GM23338 (cell line): ENCODE measurements at regions not wholly inside any gene's neighbourhood (a gene's known extent, or its start where the extent isn't known, plus 50 kb on each side); places are given as distances from the start of the nearest gene placed in this dataset.

Experiments used
- ATAC-seq: fragments of 200-7000 bp; cut with Tn5 transposase; 3 replicates; pipeline ENCODE4 v1.9.1; 2020
- DNase-seq: peaks from one replicate; pipeline ENCODE4 v3.0.0-alpha.2; 2015; ENCODE audit warnings: low spot score
- H2AFZ ChIP-seq: fragments of 200-600 bp; sonication (generic); 2 replicates; pipeline ENCODE4 v1.8.0; 2016; ENCODE audit warnings: antibody characterized with exemption, mild to moderate bottlenecking, moderate library complexity
- H3F3A ChIP-seq: fragments of 200-600 bp; sonication (generic); replicated peaks from 2 replicates; pipeline ENCODE4 v1.8.0; 2017; ENCODE audit warnings: antibody characterized with exemption, mixed run types, low read depth
- H3K27ac ChIP-seq: fragments of 200-600 bp; sonication (generic); 2 replicates; pipeline ENCODE4 v1.6.1; 2016; ENCODE audit warnings: low read depth
- H3K27me3 ChIP-seq: fragments of 200-600 bp; sonication (generic); 2 replicates; pipeline ENCODE4 v1.8.0; 2016; ENCODE audit warnings: mild to moderate bottlenecking, mixed run types, moderate library complexity; ENCODE audit not compliant: insufficient read depth
- H3K36me3 ChIP-seq: fragments of 200-600 bp; sonication (generic); 2 replicates; pipeline ENCODE4 v1.8.0; 2016; ENCODE audit warnings: mild to moderate bottlenecking; ENCODE audit not compliant: insufficient read depth
- H3K4me1 ChIP-seq: fragments of 200-600 bp; sonication (generic); 2 replicates; pipeline ENCODE4 v1.8.0; 2016; ENCODE audit warnings: mild to moderate bottlenecking, moderate library complexity; ENCODE audit not compliant: insufficient read depth
- H3K4me2 ChIP-seq: fragments of 200-600 bp; sonication (generic); 2 replicates; pipeline ENCODE4 v1.7.1; 2017; ENCODE audit warnings: mixed run types
- H3K4me3 ChIP-seq: fragments of 200-600 bp; sonication (generic); 2 replicates; pipeline ENCODE4 v1.6.1; 2016; ENCODE audit warnings: mixed run types
- H3K79me2 ChIP-seq: fragments of 200-600 bp; sonication (generic); replicated peaks from 2 replicates; pipeline ENCODE4 v1.8.0; 2017; ENCODE audit warnings: mild to moderate bottlenecking; ENCODE audit not compliant: insufficient read depth
- H3K9me2 ChIP-seq: fragments of 200-600 bp; sonication (generic); 2 replicates; pipeline ENCODE4 v1.8.0; 2017; ENCODE audit not compliant: insufficient read depth
- H4K20me1 ChIP-seq: fragments of 200-600 bp; sonication (generic); replicated peaks from 2 replicates; pipeline ENCODE4 v1.8.0; 2017; ENCODE audit warnings: mild to moderate bottlenecking; ENCODE audit not compliant: insufficient read depth
- H3K27ac Mint-ChIP-seq: 2 replicates; pipeline ENCODE4 v1.8.0; 2020; ENCODE audit warnings: inconsistent platforms, mild to moderate bottlenecking, moderate library complexity, mixed read lengths
- H3K27me3 Mint-ChIP-seq: 3 replicates; pipeline ENCODE4 v1.8.0; 2022; ENCODE audit warnings: low read depth, mild to moderate bottlenecking, moderate library complexity, mixed read lengths, inconsistent platforms; ENCODE audit not compliant: insufficient read depth, poor library complexity
- H3K36me3 Mint-ChIP-seq: 3 replicates; pipeline ENCODE4 v1.8.0; 2021; ENCODE audit warnings: low read depth, mild to moderate bottlenecking, inconsistent platforms, moderate library complexity, mixed read lengths
- H3K4me1 Mint-ChIP-seq: 3 replicates; pipeline ENCODE4 v1.8.0; 2020; ENCODE audit warnings: mild to moderate bottlenecking, inconsistent platforms, mixed read lengths
- H3K4me3 Mint-ChIP-seq: 3 replicates; pipeline ENCODE4 v1.8.0; 2021; ENCODE audit warnings: moderate library complexity, mild to moderate bottlenecking, inconsistent platforms, mixed read lengths
- H3K9me3 Mint-ChIP-seq: 3 replicates; pipeline ENCODE4 v1.8.0; 2020; ENCODE audit warnings: moderate library complexity, mild to moderate bottlenecking, inconsistent platforms, mixed read lengths
- CREB1 ChIP-seq: fragments of 250-450 bp; sonication (Bioruptor Pico); IDR thresholded peaks from 2 replicates; pipeline ENCODE4 v1.5.0; 2020; ENCODE audit warnings: low read depth, mild to moderate bottlenecking, moderate library complexity
- CTCF ChIP-seq, 2 experiments: fragments of 200-600 bp in 1 of 2; sonication (generic) in 1 of 2; conservative IDR thresholded peaks; 2 replicates each; pipeline versions ENCODE4 v1.5.1 to v1.6.1; 2016 to 2017; ENCODE audit warnings: antibody characterized with exemption in 2 of 2, low read depth in 2 of 2, mild to moderate bottlenecking in 2 of 2, moderate library complexity in 1 of 2
- ETS1 ChIP-seq: IDR thresholded peaks from 2 replicates; pipeline ENCODE4 v1.6.1; 2016; ENCODE audit warnings: antibody characterized with exemption
- EZH2 ChIP-seq: fragments of 200-600 bp; sonication (generic); IDR thresholded peaks from one replicate; pipeline ENCODE4 v1.8.0; 2017; ENCODE audit warnings: antibody characterized with exemption, mild to moderate bottlenecking, low read depth; ENCODE audit not compliant: unreplicated experiment
- NANOG ChIP-seq: IDR thresholded peaks from 2 replicates; pipeline ENCODE4 v1.6.1; 2016; ENCODE audit warnings: antibody characterized with exemption, borderline replicate concordance
- POLR2AphosphoS5 ChIP-seq: IDR thresholded peaks from 2 replicates; pipeline ENCODE4 v1.6.1; 2016; ENCODE audit warnings: antibody characterized with exemption, low read depth
- REST ChIP-seq: IDR thresholded peaks from one replicate; pipeline ENCODE4 v1.6.1; 2018; ENCODE audit warnings: antibody characterized with exemption; ENCODE audit not compliant: unreplicated experiment
- STAT1 ChIP-seq: IDR thresholded peaks from one replicate; pipeline ENCODE4 v1.6.1; 2016; ENCODE audit warnings: antibody characterized with exemption; ENCODE audit not compliant: unreplicated experiment
- ZNF114 ChIP-seq: fragments of 250-450 bp; sonication (Bioruptor Pico); IDR thresholded peaks from 2 replicates; pipeline ENCODE4 v1.5.0; 2020; ENCODE audit warnings: mild to moderate bottlenecking, moderate library complexity
- ZNF331 ChIP-seq: fragments of 250-450 bp; sonication (Bioruptor Pico); IDR thresholded peaks from 2 replicates; pipeline ENCODE4 v1.5.0; 2020; ENCODE audit warnings: low read depth, mild to moderate bottlenecking, moderate library complexity
- ZNF462 ChIP-seq: fragments of 250-450 bp; sonication (Bioruptor Pico); IDR thresholded peaks from 2 replicates; pipeline ENCODE4 v1.5.0; 2020; ENCODE audit warnings: mild to moderate bottlenecking, moderate library complexity

- Histone ChIP-seq H3K9me2 (no peaks in the 10 kb centered on the region), H3K27me3 (no peaks in the 10 kb centered on the region), H3K4me1 (no peaks in the 10 kb centered on the region; the same call in 1 of the 2 replicates), H3F3A (no peaks in the 10 kb centered on the region), H2AFZ (no peak overlapping the region), H3K27ac (no peak overlapping the region), H4K20me1 (no peaks in the 10 kb centered on the region), H3K4me3 (no peak overlapping the region), H3K36me3 (no peaks in the 10 kb centered on the region), H3K79me2 (no peaks in the 10 kb centered on the region), H3K4me2 (no peak overlapping the region)
- TF ChIP-seq ZNF114 (CRISPR knock-in tag): no peak
- no peak for TF ChIP-seq POLR2AphosphoS5
- TF ChIP-seq ZNF331 (CRISPR knock-in tag): no peak
- TF ChIP-seq NANOG: no peak
- no peak for TF ChIP-seq CTCF (conservative IDR thresholded peaks at IDR 0.05; ENCODE audit: low read depth in 2 of 2)
- TF ChIP-seq REST: no peak
- no peak for TF ChIP-seq ETS1
- no peak for TF ChIP-seq EZH2
- TF ChIP-seq ZNF462 (CRISPR knock-in tag): no peak
- TF ChIP-seq CREB1 (CRISPR knock-in tag): no peak
- TF ChIP-seq STAT1: no peak
- H3K27me3 Mint-ChIP-seq: peaks cover under 1% of the 10 kb centered on the region
- H3K27ac Mint-ChIP-seq: no peak overlapping the region
- ATAC-seq (no peak), DNase-seq (no peak)
- no peaks in the 10 kb centered on the region; the same call in 2 of the 3 replicates for H3K9me3 Mint-ChIP-seq
- H3K36me3 Mint-ChIP-seq: no peaks in the 10 kb centered on the region
- no peak overlapping the region for H3K4me3 Mint-ChIP-seq
- peaks cover 4% of the 10 kb centered on the region; the same call in 2 of the 3 replicates for H3K4me1 Mint-ChIP-seq
Measured at GRCh38 chr4:108400309-108400708, 220.1 kb upstream of the RPL34 start.
